B cell (primary cell): ENCODE measurements at regions not wholly inside any gene's neighbourhood (a gene's known extent, or its start where the extent isn't known, plus 50 kb on each side); places are given as distances from the start of the nearest gene placed in this dataset.

Source experiments
- CTCF ChIP-seq: fragments of 200-600 bp; IDR thresholded peaks from one replicate; pipeline ENCODE4 v1.8.0; 2022; ENCODE audit warnings: antibody characterized with exemption, mild to moderate bottlenecking
- EZH2 ChIP-seq: IDR thresholded peaks from 2 replicates; pipeline ENCODE4 v1.6.1; 2012; ENCODE audit warnings: borderline replicate concordance, low read depth, mild to moderate bottlenecking, moderate library complexity, low read length; ENCODE audit not compliant: insufficient read depth, poor library complexity, severe bottlenecking

GRCh38 chr5:146971401-146971800, 92.8 kb upstream of the PPP2R2B start:
- no peak for TF ChIP-seq CTCF
- TF ChIP-seq EZH2, result no peak
